ENCODE measurements at regions not wholly inside any gene's neighbourhood (a gene's known extent, or its start where the extent isn't known, plus 50 kb on each side); places are given as distances from the start of the nearest gene placed in this dataset.

GRCh38 chr15:58273104-58273503 is 134.9 kb downstream of the AQP9 start:
- no peak for DNase-seq

- DNase-seq, result no peak
These were observed 136.7 kb downstream of the AQP9 start for GRCh38 chr15:58274885-58275284.

- DNase-seq, result no peak
These were observed 137.6 kb downstream of the AQP9 start for GRCh38 chr15:58275785-58276184.

- DNase-seq, result no peak
These were observed 138.7 kb downstream of the AQP9 start for GRCh38 chr15:58276924-58277323.

- no peak for DNase-seq
These were observed 139.2 kb downstream of the AQP9 start for GRCh38 chr15:58277333-58277732.

- no peak for DNase-seq
These were observed 140.9 kb downstream of the AQP9 start for GRCh38 chr15:58279106-58279505.

- DNase-seq, result no peak
These were observed 141.5 kb downstream of the AQP9 start for GRCh38 chr15:58279654-58280053.

- DNase-seq, result no peak
These were observed 144.0 kb downstream of the AQP9 start for GRCh38 chr15:58282060-58282708.

GRCh38 chr15:58283302-58283701 is 145.1 kb downstream of the AQP9 start:
- DNase-seq, result no peak

GRCh38 chr15:58284293-58284692 is 146.1 kb downstream of the AQP9 start:
- DNase-seq, result no peak

GRCh38 chr15:58285212-58285920 is 146.4 kb upstream of the LIPC start:
- DNase-seq, result no peak

- no peak for DNase-seq
These were observed 145.9 kb upstream of the LIPC start for GRCh38 chr15:58285921-58286278.

- DNase-seq, result no peak
These were observed 145.3 kb upstream of the LIPC start for GRCh38 chr15:58286523-58286922.

GRCh38 chr15:58287891-58288290 is 143.9 kb upstream of the LIPC start:
- no peak for DNase-seq

- DNase-seq, result no peak
These were observed 143.2 kb upstream of the LIPC start for GRCh38 chr15:58288592-58288991.

- DNase-seq, result no peak
These were observed 139.9 kb upstream of the LIPC start for GRCh38 chr15:58291848-58292247.

- DNase-seq, result no peak
These were observed 139.0 kb upstream of the LIPC start for GRCh38 chr15:58292751-58293175.

- no peak for DNase-seq
These were observed 137.9 kb upstream of the LIPC start for GRCh38 chr15:58293622-58294550.

GRCh38 chr15:58294681-58295254 is 137.0 kb upstream of the LIPC start:
- no peak for DNase-seq

- no peak for DNase-seq
These were observed 136.1 kb upstream of the LIPC start for GRCh38 chr15:58295637-58296215.

GRCh38 chr15:58296276-58296675 is 135.5 kb upstream of the LIPC start:
- no peak for DNase-seq

GRCh38 chr15:58297639-58298038 is 134.2 kb upstream of the LIPC start:
- no peak for DNase-seq

Measured in CD4-positive, alpha-beta T cell treated with Interleukin-6 for 4 hours (primary cell).